OCI-LY7 (cell line): ENCODE measurements at regions not wholly inside any gene's neighbourhood (a gene's known extent, or its start where the extent isn't known, plus 50 kb on each side); places are given as distances from the start of the nearest gene placed in this dataset.
"Not testable (repeated sequence)": the region's sequence is repeated elsewhere in the genome, so short reads cannot be mapped to it uniquely, and the experiment has no call there.

Experiments
- CTCF ChIP-seq: fragments of 200-600 bp; sonication (generic); conservative IDR thresholded peaks from 2 replicates; pipeline ENCODE4 v1.5.1; 2014; ENCODE audit warnings: mild to moderate bottlenecking, antibody characterized with exemption, low read length, moderate library complexity, mixed read lengths
- EZH2phosphoT487 ChIP-seq: fragments of 200-600 bp; sonication (generic); IDR thresholded peaks from 2 replicates; pipeline ENCODE4 v1.6.1; 2018; ENCODE audit warnings: low read depth, borderline replicate concordance, mild to moderate bottlenecking, mixed run types, antibody characterized with exemption, low read length, moderate library complexity, mixed read lengths

- peak; percentile 56; the same call in 1 of the 2 replicates for TF ChIP-seq CTCF
- not testable (repeated sequence) for TF ChIP-seq EZH2phosphoT487
Measured at GRCh38 chr17:45585037-45585733, 94.7 kb upstream of the PLEKHM1 start.
